HCT116 (cell line): ENCODE measurements at regions not wholly inside any gene's neighbourhood (a gene's known extent, or its start where the extent isn't known, plus 50 kb on each side); places are given as distances from the start of the nearest gene placed in this dataset.
A peak's percentile ranks its signal among the peaks of the same experiment; 100 is the strongest.

Source experiments
- ATAC-seq: fragments of 200-7000 bp; cut with Tn5 transposase; 2 replicates; pipeline ENCODE4 v1.9.1; 2020; ENCODE audit warnings: mild to moderate bottlenecking, moderate library complexity
- BruUV-seq: library from RNA; stranded (reverse); fragments of 400-500 nt; replicated peaks from 2 replicates; lab custom pipeline; 2021; lab: Mats Ljungman, UMichigan
- CTCF ChIA-PET: fragments of 300-600 bp; sonication (Branson Sonifier 250); formaldehyde crosslinking; loops from one replicate; lab custom pipeline; 2021; ENCODE audit warnings: antibody characterized with exemption; lab: Charles Lee
- POLR2A ChIA-PET: fragments of 300-600, 350-600 bp; sonication (Branson Sonifier 250); formaldehyde crosslinking; loops from one replicate; lab custom pipeline; 2021; ENCODE audit warnings: antibody characterized with exemption; lab: Charles Lee
- RAD21 ChIA-PET, 2 experiments: fragments of 300-600 bp; sonication (Branson Sonifier 250); formaldehyde crosslinking; loops; one replicate each; lab custom pipeline; 2023; ENCODE audit warnings: low total read pairs in 2 of 2; ENCODE audit not compliant: uncharacterized antibody in 2 of 2, unreplicated experiment in 2 of 2, low non-redundant PET in 1 of 2; lab: Charles Lee
- DNase-seq: peaks from one replicate; pipeline ENCODE4 v3.0.0-alpha.2; 2010; ENCODE audit warnings: low read depth, low spot score
- H2AFZ ChIP-seq: fragments of 200-600 bp; shearing (Covaris generic), sonication (generic); 2 replicates; pipeline ENCODE4 v1.6.1; 2017; ENCODE audit warnings: low read depth, mixed run types, mixed read lengths, antibody characterized with exemption, low read length; ENCODE audit not compliant: poor library complexity, severe bottlenecking
- H3K27ac ChIP-seq: 2 replicates; pipeline ENCODE4 v1.5.1; 2012; ENCODE audit warnings: low read depth, low read length
- H3K27me3 ChIP-seq: fragments of 200-600 bp; sonication (generic); 2 replicates; pipeline ENCODE4 v1.6.1; 2016; ENCODE audit warnings: mixed run types, low read length, mixed read lengths; ENCODE audit not compliant: insufficient read depth
- H3K36me3 ChIP-seq, 2 experiments: fragments of 200-500 bp in 1 of 2; fragments of 200-600 bp in 1 of 2; sonication (Bioruptor generic) in 1 of 2; sonication (generic) in 1 of 2; 2 replicates each; pipeline versions ENCODE4 v1.5.1 to v1.6.1; 2014 to 2016; ENCODE audit warnings: low read length in 2 of 2, inconsistent platforms in 1 of 2, mixed read lengths in 1 of 2, mixed run types in 1 of 2; ENCODE audit not compliant: insufficient read depth in 2 of 2, control insufficient read depth in 1 of 2
- H3K4me1 ChIP-seq, 2 experiments: fragments of 200-600 bp in 1 of 2; sonication (generic) in 1 of 2; 2 replicates each; pipeline versions ENCODE4 v1.5.1 to v1.6.1; 2012 to 2017; ENCODE audit warnings: low read length in 2 of 2, inconsistent platforms in 1 of 2, mild to moderate bottlenecking in 1 of 2, mixed read lengths in 1 of 2, mixed run types in 1 of 2, moderate library complexity in 1 of 2; ENCODE audit not compliant: insufficient read depth in 2 of 2, control insufficient read depth in 1 of 2
- H3K4me2 ChIP-seq: fragments of 200-600 bp; sonication (generic); 2 replicates; pipeline ENCODE4 v1.6.1; 2017; ENCODE audit warnings: mixed run types, low read length, mixed read lengths
- H3K4me3 ChIP-seq, 2 experiments: fragments of 200-600 bp in 1 of 2; sonication (generic) in 1 of 2; replicated peaks in 1 of 2; 2 replicates each; pipeline ENCODE4 v1.5.1; 2011 to 2016; ENCODE audit warnings: low read length in 2 of 2, control low read depth in 1 of 2, low read depth in 1 of 2, mild to moderate bottlenecking in 1 of 2, mixed read lengths in 1 of 2, mixed run types in 1 of 2
- H3K79me2 ChIP-seq: fragments of 200-600 bp; sonication (generic); 2 replicates; pipeline ENCODE4 v1.6.1; 2017; ENCODE audit warnings: mild to moderate bottlenecking, mixed run types, low read length, moderate library complexity, mixed read lengths; ENCODE audit not compliant: insufficient read depth
- H3K9ac ChIP-seq: fragments of 200-600 bp; sonication (generic); 2 replicates; pipeline ENCODE4 v1.6.1; 2016; ENCODE audit warnings: low read length, mixed read lengths
- H3K9me2 ChIP-seq: fragments of 200-600 bp; sonication (generic), shearing (Covaris generic); 2 replicates; pipeline ENCODE4 v1.6.1; 2017; ENCODE audit warnings: mixed run types, mild to moderate bottlenecking, moderate library complexity; ENCODE audit not compliant: insufficient read depth
- H3K9me3 ChIP-seq, 2 experiments: fragments of 200-500 bp in 1 of 2; fragments of 200-600 bp in 1 of 2; sonication (Bioruptor generic) in 1 of 2; sonication (generic) in 1 of 2; 2 replicates each; pipeline ENCODE4 v1.6.1; 2014 to 2017; ENCODE audit warnings: low read length in 2 of 2, mixed read lengths in 2 of 2, inconsistent platforms in 1 of 2, low read depth in 1 of 2, mild to moderate bottlenecking in 1 of 2, mixed run types in 1 of 2, moderate library complexity in 1 of 2; ENCODE audit not compliant: control insufficient read depth in 1 of 2, insufficient read depth in 1 of 2
- H4K20me1 ChIP-seq: fragments of 200-600 bp; sonication (generic), shearing (Covaris generic); 2 replicates; pipeline ENCODE4 v1.6.1; 2017; ENCODE audit warnings: mixed run types, mild to moderate bottlenecking, moderate library complexity; ENCODE audit not compliant: insufficient read depth
- CBX3 ChIP-seq: IDR thresholded peaks from 2 replicates; pipeline ENCODE4 v1.6.1; 2012; ENCODE audit warnings: low read depth
- CEBPB ChIP-seq: IDR thresholded peaks from 2 replicates; pipeline ENCODE4 v1.6.1; 2012; ENCODE audit warnings: low read depth
- EGR1 ChIP-seq: IDR thresholded peaks from 2 replicates; pipeline ENCODE4 v1.6.1; 2012; ENCODE audit warnings: low read depth
- ELF1 ChIP-seq: IDR thresholded peaks from 2 replicates; pipeline ENCODE4 v1.6.1; 2012; ENCODE audit warnings: low read depth, borderline replicate concordance
- EZH2 ChIP-seq: fragments of 200-600 bp; sonication (generic); IDR thresholded peaks from 2 replicates; pipeline ENCODE4 v1.6.1; 2017; ENCODE audit warnings: antibody characterized with exemption, mixed run types
- EZH2phosphoT487 ChIP-seq: fragments of 200-600 bp; IDR thresholded peaks from 2 replicates; pipeline ENCODE4 v1.6.1; 2018; ENCODE audit warnings: antibody characterized with exemption, borderline replicate concordance
- FOSL1 ChIP-seq: IDR thresholded peaks from 2 replicates; pipeline ENCODE4 v1.6.1; 2012; ENCODE audit warnings: low read depth
- JUND ChIP-seq: IDR thresholded peaks from 2 replicates; pipeline ENCODE4 v1.6.1; 2012
- POLR2A ChIP-seq: IDR thresholded peaks from 2 replicates; pipeline ENCODE4 v1.7.0; 2011; ENCODE audit warnings: borderline replicate concordance; ENCODE audit not compliant: insufficient read depth, insufficient read length; ENCODE audit errors: extremely low read depth
- POLR2AphosphoS5 ChIP-seq: IDR thresholded peaks from 2 replicates; pipeline ENCODE4 v1.6.1; 2011; ENCODE audit warnings: mild to moderate bottlenecking, low read depth, low read length, moderate library complexity
- RAD21 ChIP-seq: IDR thresholded peaks from 2 replicates; pipeline ENCODE4 v1.6.1; 2012; ENCODE audit warnings: low read depth, mild to moderate bottlenecking
- SIN3A ChIP-seq: IDR thresholded peaks from 2 replicates; pipeline ENCODE4 v1.6.1; 2012; ENCODE audit warnings: low read depth
- SP1 ChIP-seq: IDR thresholded peaks from 2 replicates; pipeline ENCODE4 v1.6.1; 2012; ENCODE audit warnings: low read depth
- SRF ChIP-seq: IDR thresholded peaks from 2 replicates; pipeline ENCODE4 v1.6.1; 2012; ENCODE audit warnings: low read depth
- TCF7L2 ChIP-seq: IDR thresholded peaks from 2 replicates; pipeline ENCODE4 v1.7.0; 2011; ENCODE audit warnings: borderline replicate concordance, inconsistent platforms; ENCODE audit not compliant: insufficient read depth, insufficient read length; ENCODE audit errors: extremely low read depth
- ZFX ChIP-seq: fragments of 450-650 bp; IDR thresholded peaks from 2 replicates; pipeline ENCODE4 v1.6.1; 2017
- ZNF274 ChIP-seq: fragments of 200-500 bp; sonication (Bioruptor generic); IDR thresholded peaks from 2 replicates; pipeline ENCODE4 v1.6.1; 2014; ENCODE audit warnings: mild to moderate bottlenecking, low read depth, low read length, inconsistent platforms
- intact Hi-C: fragments of 100-400 bp; cut with micrococcal nuclease; formaldehyde crosslinking; loops from 2 replicates; pipeline ENCODE4 v1.10.0; 2022
- TF ChIP-seq, protein P1 (sequence below), 3 experiments: fragments of 200-600 bp in 1 of 3; sonication (generic) in 1 of 3; IDR thresholded peaks in 2 of 3; conservative IDR thresholded peaks in 1 of 3; 2 replicates each; pipeline ENCODE4 v1.5.1; 2012 to 2017; ENCODE audit warnings: low read depth in 2 of 3, low read length in 2 of 3, antibody characterized with exemption in 1 of 3, borderline replicate concordance in 1 of 3, control low read depth in 1 of 3, mild to moderate bottlenecking in 1 of 3, mixed read lengths in 1 of 3, mixed run types in 1 of 3, moderate library complexity in 1 of 3; ENCODE audit not compliant: insufficient read depth in 1 of 3
- TF ChIP-seq, protein P2 (sequence below): IDR thresholded peaks from 2 replicates; pipeline ENCODE4 v1.6.1; 2011; ENCODE audit warnings: mild to moderate bottlenecking, low read length, moderate library complexity; ENCODE audit not compliant: insufficient replicate concordance; ENCODE audit errors: extremely low read depth
- TF ChIP-seq, protein P3 (sequence below): IDR thresholded peaks from 2 replicates; pipeline ENCODE4 v1.6.1; 2012; ENCODE audit warnings: low read depth

DNA sequence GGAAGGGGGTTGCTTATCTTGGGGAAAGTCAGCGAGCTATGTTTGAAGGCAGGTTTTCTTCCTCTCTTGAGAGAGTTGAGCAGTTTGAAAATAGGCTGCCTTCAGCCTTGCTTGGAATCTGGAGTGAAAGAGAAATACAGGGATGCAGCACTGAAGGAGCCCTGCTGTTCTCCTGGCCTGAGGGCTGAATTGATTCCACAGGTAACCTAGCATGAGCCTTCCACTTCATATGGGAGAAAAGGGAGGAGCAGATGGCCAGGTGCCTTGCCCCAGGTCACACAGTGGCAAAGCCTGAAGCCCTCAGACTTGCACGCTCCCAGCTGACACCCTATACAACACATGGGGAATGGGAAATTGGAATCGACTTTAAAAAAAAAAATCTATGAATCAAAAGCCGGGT lies 88.0 kb upstream of the WLS start:
- TF ChIP-seq EZH2phosphoT487 = no peak
- no peak for TF ChIP-seq EZH2
- TF ChIP-seq RAD21 = no peak
- TF ChIP-seq, protein P1, sequence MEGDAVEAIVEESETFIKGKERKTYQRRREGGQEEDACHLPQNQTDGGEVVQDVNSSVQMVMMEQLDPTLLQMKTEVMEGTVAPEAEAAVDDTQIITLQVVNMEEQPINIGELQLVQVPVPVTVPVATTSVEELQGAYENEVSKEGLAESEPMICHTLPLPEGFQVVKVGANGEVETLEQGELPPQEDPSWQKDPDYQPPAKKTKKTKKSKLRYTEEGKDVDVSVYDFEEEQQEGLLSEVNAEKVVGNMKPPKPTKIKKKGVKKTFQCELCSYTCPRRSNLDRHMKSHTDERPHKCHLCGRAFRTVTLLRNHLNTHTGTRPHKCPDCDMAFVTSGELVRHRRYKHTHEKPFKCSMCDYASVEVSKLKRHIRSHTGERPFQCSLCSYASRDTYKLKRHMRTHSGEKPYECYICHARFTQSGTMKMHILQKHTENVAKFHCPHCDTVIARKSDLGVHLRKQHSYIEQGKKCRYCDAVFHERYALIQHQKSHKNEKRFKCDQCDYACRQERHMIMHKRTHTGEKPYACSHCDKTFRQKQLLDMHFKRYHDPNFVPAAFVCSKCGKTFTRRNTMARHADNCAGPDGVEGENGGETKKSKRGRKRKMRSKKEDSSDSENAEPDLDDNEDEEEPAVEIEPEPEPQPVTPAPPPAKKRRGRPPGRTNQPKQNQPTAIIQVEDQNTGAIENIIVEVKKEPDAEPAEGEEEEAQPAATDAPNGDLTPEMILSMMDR (IDR thresholded peaks at IDR 0.05 in 2 of 3, conservative IDR thresholded peaks at IDR 0.05 in 1 of 3; ENCODE audit: borderline replicate concordance in 1 of 3, insufficient read depth in 1 of 3, low read depth in 2 of 3, low read length in 2 of 3) = no peak
- TF ChIP-seq SRF = no peak
- TF ChIP-seq JUND = no peak
- no peak for TF ChIP-seq POLR2AphosphoS5
- TF ChIP-seq TCF7L2 = no peak
- TF ChIP-seq, protein P2, sequence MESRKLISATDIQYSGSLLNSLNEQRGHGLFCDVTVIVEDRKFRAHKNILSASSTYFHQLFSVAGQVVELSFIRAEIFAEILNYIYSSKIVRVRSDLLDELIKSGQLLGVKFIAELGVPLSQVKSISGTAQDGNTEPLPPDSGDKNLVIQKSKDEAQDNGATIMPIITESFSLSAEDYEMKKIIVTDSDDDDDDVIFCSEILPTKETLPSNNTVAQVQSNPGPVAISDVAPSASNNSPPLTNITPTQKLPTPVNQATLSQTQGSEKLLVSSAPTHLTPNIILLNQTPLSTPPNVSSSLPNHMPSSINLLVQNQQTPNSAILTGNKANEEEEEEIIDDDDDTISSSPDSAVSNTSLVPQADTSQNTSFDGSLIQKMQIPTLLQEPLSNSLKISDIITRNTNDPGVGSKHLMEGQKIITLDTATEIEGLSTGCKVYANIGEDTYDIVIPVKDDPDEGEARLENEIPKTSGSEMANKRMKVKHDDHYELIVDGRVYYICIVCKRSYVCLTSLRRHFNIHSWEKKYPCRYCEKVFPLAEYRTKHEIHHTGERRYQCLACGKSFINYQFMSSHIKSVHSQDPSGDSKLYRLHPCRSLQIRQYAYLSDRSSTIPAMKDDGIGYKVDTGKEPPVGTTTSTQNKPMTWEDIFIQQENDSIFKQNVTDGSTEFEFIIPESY = no peak
- no peak for TF ChIP-seq EGR1
- no peak for TF ChIP-seq CEBPB
- no peak for TF ChIP-seq POLR2A
- TF ChIP-seq ZNF274 = no peak
- TF ChIP-seq ZFX = no peak
- TF ChIP-seq ELF1 = no peak
- no peak for TF ChIP-seq SIN3A
- TF ChIP-seq, protein P3, sequence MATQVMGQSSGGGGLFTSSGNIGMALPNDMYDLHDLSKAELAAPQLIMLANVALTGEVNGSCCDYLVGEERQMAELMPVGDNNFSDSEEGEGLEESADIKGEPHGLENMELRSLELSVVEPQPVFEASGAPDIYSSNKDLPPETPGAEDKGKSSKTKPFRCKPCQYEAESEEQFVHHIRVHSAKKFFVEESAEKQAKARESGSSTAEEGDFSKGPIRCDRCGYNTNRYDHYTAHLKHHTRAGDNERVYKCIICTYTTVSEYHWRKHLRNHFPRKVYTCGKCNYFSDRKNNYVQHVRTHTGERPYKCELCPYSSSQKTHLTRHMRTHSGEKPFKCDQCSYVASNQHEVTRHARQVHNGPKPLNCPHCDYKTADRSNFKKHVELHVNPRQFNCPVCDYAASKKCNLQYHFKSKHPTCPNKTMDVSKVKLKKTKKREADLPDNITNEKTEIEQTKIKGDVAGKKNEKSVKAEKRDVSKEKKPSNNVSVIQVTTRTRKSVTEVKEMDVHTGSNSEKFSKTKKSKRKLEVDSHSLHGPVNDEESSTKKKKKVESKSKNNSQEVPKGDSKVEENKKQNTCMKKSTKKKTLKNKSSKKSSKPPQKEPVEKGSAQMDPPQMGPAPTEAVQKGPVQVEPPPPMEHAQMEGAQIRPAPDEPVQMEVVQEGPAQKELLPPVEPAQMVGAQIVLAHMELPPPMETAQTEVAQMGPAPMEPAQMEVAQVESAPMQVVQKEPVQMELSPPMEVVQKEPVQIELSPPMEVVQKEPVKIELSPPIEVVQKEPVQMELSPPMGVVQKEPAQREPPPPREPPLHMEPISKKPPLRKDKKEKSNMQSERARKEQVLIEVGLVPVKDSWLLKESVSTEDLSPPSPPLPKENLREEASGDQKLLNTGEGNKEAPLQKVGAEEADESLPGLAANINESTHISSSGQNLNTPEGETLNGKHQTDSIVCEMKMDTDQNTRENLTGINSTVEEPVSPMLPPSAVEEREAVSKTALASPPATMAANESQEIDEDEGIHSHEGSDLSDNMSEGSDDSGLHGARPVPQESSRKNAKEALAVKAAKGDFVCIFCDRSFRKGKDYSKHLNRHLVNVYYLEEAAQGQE = no peak
- TF ChIP-seq FOSL1 = no peak
- TF ChIP-seq CBX3 = no peak
- no peak for TF ChIP-seq SP1
- POLR2A ChIA-PET = interaction anchor here (1.4 kb wide), 1 partner anchor 200 kb away, joined by 5 read pairs; no protein-coding TSS in a partner anchor
- DNase-seq = no peak

More for the DNA sequence above, 88.0 kb upstream of the WLS start:
- Histone ChIP-seq H3K9me3 (no peaks in the 10 kb centered on the region), H3K9me2 (no peaks in the 10 kb centered on the region), H3K27me3 (no peaks in the 10 kb centered on the region), H3K36me3 (no peaks in the 10 kb centered on the region), H3K9ac (no peak overlapping the region), H3K4me1 (peaks cover 40 to 43% of the 10 kb centered on the region in 2 experiments), H3K27ac (no peak overlapping the region), H3K4me2 (no peak overlapping the region), H2AFZ (peak overlapping the region; percentile 77), H3K4me3 (no peak overlapping the region), H4K20me1 (no peaks in the 10 kb centered on the region), H3K79me2 (no peaks in the 10 kb centered on the region)
- RAD21 ChIA-PET = interaction anchor here in 1 of 2 experiments (1.8 kb wide), 1 partner anchor 200 kb away, joined by 8 read pairs; no protein-coding TSS in a partner anchor
- ATAC-seq = no peak
- no TSS peak for BruUV-seq
- intact Hi-C loops = loop anchor here (5.0 kb wide), 1 partner anchor 148 kb away; no protein-coding TSS in a partner anchor
- CTCF ChIA-PET = interaction anchor here (0.9 to 4.7 kb wide), 4 partner anchors 123 to 247 kb away, joined by 3 to 60 read pairs (median 6); no protein-coding TSS in a partner anchor
